SK-N-SH treated with all-trans-retinoic acid at 6 μM for 48 hours (cell line): ENCODE measurements at regions not wholly inside any gene's neighbourhood (a gene's known extent, or its start where the extent isn't known, plus 50 kb on each side); places are given as distances from the start of the nearest gene placed in this dataset.

Source experiments
- ATAC-seq: fragments of 200-7000 bp; cut with Tn5 transposase; 3 replicates; pipeline ENCODE4 v1.9.1; 2020; ENCODE audit warnings: mild to moderate bottlenecking, moderate library complexity
- ARNTL ChIP-seq: fragments of 450-650 bp; formaldehyde crosslinking; IDR thresholded peaks from 2 replicates; pipeline ENCODE4 v1.5.0; 2020; ENCODE audit warnings: low read depth, mild to moderate bottlenecking, moderate library complexity, borderline replicate concordance
- BACH2 ChIP-seq: fragments of 250-450 bp; sonication (Bioruptor Pico); IDR thresholded peaks from 2 replicates; pipeline ENCODE4 v1.9.0; 2021; ENCODE audit warnings: mild to moderate bottlenecking, borderline replicate concordance
- CSDC2 ChIP-seq: fragments of 250-450 bp; sonication (Bioruptor Pico); IDR thresholded peaks from 2 replicates; pipeline ENCODE4 v1.5.0; 2020; ENCODE audit warnings: mild to moderate bottlenecking, moderate library complexity
- GLIS3 ChIP-seq: fragments of 250-450 bp; sonication (Bioruptor Pico); IDR thresholded peaks from 2 replicates; pipeline ENCODE4 v1.5.0; 2020; ENCODE audit warnings: mild to moderate bottlenecking, moderate library complexity
- ISL1 ChIP-seq: fragments of 250-450 bp; sonication (Bioruptor Pico); IDR thresholded peaks from 2 replicates; pipeline ENCODE4 v2.1.2; 2022; ENCODE audit warnings: mild to moderate bottlenecking, moderate library complexity
- OSR1 ChIP-seq: fragments of 250-450 bp; sonication (Bioruptor Pico); IDR thresholded peaks from 2 replicates; pipeline ENCODE4 v1.8.0; 2022; ENCODE audit warnings: moderate library complexity, mild to moderate bottlenecking, inconsistent platforms
- PPARA ChIP-seq: fragments of 250-450 bp; sonication (Bioruptor Pico); IDR thresholded peaks from 2 replicates; pipeline ENCODE4 v1.5.0; 2020; ENCODE audit warnings: mild to moderate bottlenecking, borderline replicate concordance
- RARB ChIP-seq: fragments of 250-450 bp; sonication (Bioruptor Pico); IDR thresholded peaks from 2 replicates; pipeline ENCODE4 v1.8.0; 2021; ENCODE audit warnings: mild to moderate bottlenecking, moderate library complexity
- SNAI2 ChIP-seq: fragments of 250-450 bp; sonication (Bioruptor Pico); IDR thresholded peaks from 2 replicates; pipeline ENCODE4 v1.5.0; 2020; ENCODE audit warnings: mild to moderate bottlenecking, moderate library complexity
- TCF4 ChIP-seq: fragments of 250-450 bp; sonication (Bioruptor Pico); IDR thresholded peaks from 2 replicates; pipeline ENCODE4 v1.8.0; 2021; ENCODE audit warnings: mild to moderate bottlenecking, moderate library complexity, borderline replicate concordance
- TOX ChIP-seq: fragments of 250-450 bp; sonication (Bioruptor Pico); IDR thresholded peaks from 2 replicates; pipeline ENCODE4 v1.8.0; 2021; ENCODE audit warnings: mild to moderate bottlenecking, moderate library complexity, borderline replicate concordance
- ZC3H10 ChIP-seq: fragments of 250-450 bp; sonication (Bioruptor Pico); IDR thresholded peaks from 2 replicates; pipeline ENCODE4 v1.5.1; 2021; ENCODE audit warnings: mild to moderate bottlenecking, moderate library complexity
- ZFP3 ChIP-seq: fragments of 250-450 bp; sonication (Bioruptor Pico); IDR thresholded peaks from 2 replicates; pipeline ENCODE4 v1.5.0; 2020; ENCODE audit warnings: mild to moderate bottlenecking, moderate library complexity
- ZFP30 ChIP-seq: fragments of 450-650 bp; formaldehyde crosslinking; IDR thresholded peaks from 2 replicates; pipeline ENCODE4 v1.5.0; 2022; ENCODE audit warnings: mild to moderate bottlenecking, moderate library complexity
- ZNF565 ChIP-seq: fragments of 450-650 bp; formaldehyde crosslinking; conservative IDR thresholded peaks from 2 replicates; pipeline ENCODE4 v1.5.0; 2020; ENCODE audit warnings: low read depth, mild to moderate bottlenecking, moderate library complexity
- ZNF70 ChIP-seq: fragments of 450-650 bp; formaldehyde crosslinking; IDR thresholded peaks from 2 replicates; pipeline ENCODE4 v1.5.0; 2020; ENCODE audit warnings: mild to moderate bottlenecking, moderate library complexity
- ZNF8 ChIP-seq: fragments of 450-650 bp; formaldehyde crosslinking; IDR thresholded peaks from 2 replicates; pipeline ENCODE4 v1.5.0; 2020; ENCODE audit warnings: mild to moderate bottlenecking, moderate library complexity
- TF ChIP-seq, protein P1 (sequence below): fragments of 250-450 bp; sonication (Bioruptor Pico); IDR thresholded peaks from 2 replicates; pipeline ENCODE4 v1.8.0; 2020; ENCODE audit warnings: mild to moderate bottlenecking, moderate library complexity, borderline replicate concordance
- TF ChIP-seq, protein P2 (sequence below): fragments of 250-450 bp; sonication (Bioruptor Pico); IDR thresholded peaks from 2 replicates; pipeline ENCODE4 v1.8.0; 2021; ENCODE audit warnings: low read depth, mild to moderate bottlenecking, moderate library complexity, borderline replicate concordance
- TF ChIP-seq, protein P3 (sequence below): fragments of 250-450 bp; sonication (Bioruptor Pico); IDR thresholded peaks from 2 replicates; pipeline ENCODE4 v1.5.0; 2020; ENCODE audit warnings: mild to moderate bottlenecking, moderate library complexity
- TF ChIP-seq, protein P4 (sequence below): fragments of 250-450 bp; sonication (Bioruptor Pico); IDR thresholded peaks from 2 replicates; pipeline ENCODE4 v1.5.1; 2021; ENCODE audit warnings: mild to moderate bottlenecking, moderate library complexity

DNA sequence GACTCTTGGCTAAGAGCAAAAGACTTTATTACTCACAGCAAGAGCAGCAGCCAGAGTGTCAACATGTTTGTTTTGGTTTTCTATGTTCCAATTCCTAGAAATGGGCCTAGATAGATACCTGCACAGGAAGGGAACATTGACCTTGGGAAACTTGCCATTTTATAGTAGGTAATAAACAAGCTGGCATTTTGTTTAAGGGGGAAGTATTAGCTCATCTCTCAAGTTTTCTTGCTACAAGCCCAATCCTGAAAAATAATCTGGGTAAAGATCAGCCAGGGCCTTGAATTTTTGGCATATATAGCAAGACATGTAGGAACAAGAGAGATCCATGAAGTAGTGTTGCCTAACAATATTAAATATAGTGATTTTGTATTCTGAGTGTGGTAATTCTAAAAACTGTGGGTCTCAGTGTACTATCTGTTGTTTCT lies 51.4 kb upstream of the RGL1 start:
- no peak for TF ChIP-seq TCF4 (CRISPR knock-in tag)
- TF ChIP-seq, protein P1, sequence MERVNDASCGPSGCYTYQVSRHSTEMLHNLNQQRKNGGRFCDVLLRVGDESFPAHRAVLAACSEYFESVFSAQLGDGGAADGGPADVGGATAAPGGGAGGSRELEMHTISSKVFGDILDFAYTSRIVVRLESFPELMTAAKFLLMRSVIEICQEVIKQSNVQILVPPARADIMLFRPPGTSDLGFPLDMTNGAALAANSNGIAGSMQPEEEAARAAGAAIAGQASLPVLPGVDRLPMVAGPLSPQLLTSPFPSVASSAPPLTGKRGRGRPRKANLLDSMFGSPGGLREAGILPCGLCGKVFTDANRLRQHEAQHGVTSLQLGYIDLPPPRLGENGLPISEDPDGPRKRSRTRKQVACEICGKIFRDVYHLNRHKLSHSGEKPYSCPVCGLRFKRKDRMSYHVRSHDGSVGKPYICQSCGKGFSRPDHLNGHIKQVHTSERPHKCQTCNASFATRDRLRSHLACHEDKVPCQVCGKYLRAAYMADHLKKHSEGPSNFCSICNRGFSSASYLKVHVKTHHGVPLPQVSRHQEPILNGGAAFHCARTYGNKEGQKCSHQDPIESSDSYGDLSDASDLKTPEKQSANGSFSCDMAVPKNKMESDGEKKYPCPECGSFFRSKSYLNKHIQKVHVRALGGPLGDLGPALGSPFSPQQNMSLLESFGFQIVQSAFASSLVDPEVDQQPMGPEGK (CRISPR knock-in tag) = no peak
- no peak for TF ChIP-seq ZNF565
- no peak for TF ChIP-seq ARNTL (CRISPR knock-in tag)
- no peak for TF ChIP-seq ISL1 (CRISPR knock-in tag)
- no peak for TF ChIP-seq SNAI2 (CRISPR knock-in tag)
- TF ChIP-seq ZNF70 (CRISPR knock-in tag) = no peak
- no peak for TF ChIP-seq ZNF8 (CRISPR knock-in tag)
- TF ChIP-seq, all 23 proteins: peak for 0
- ATAC-seq = no peak

DNA sequence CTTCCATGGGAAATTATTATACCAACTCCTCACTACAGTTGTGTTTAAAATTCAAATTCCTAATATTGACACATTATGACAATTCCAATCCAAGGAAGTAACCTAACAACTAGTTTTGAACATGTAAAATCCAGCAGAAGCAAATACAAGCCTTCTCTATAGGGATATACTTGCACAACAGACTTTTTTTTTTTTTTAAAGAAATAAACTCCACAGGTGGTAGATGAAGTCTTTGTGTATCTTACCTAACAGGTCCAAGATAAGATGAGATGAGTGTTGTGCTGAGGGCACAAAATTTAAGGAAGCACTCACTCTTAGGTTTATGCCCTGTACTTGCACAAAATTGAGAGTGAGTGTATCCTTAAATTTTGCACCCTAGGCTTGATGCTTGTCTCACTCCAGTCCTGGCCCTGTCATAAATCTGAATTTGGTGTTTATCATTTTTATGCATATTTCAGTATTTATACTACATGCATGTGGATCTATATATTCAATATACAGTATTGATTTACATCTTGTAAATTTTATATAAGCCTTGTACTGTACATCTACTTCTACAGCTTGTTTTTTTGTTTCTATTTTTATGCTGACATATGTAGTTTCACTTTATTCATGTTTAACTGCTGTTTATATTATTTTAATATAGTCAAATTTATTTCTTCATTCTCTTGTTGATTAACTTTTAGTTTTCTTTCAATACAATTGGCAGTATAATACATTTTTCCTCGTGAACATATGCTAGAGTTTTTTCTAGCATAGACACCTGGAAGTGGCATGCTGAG lies 60.6 kb upstream of the RGL1 start:
- no peak for TF ChIP-seq BACH2
- TF ChIP-seq RARB (CRISPR knock-in tag) = no peak
- TF ChIP-seq, all 23 proteins: peak for 0
- no peak for ATAC-seq

DNA sequence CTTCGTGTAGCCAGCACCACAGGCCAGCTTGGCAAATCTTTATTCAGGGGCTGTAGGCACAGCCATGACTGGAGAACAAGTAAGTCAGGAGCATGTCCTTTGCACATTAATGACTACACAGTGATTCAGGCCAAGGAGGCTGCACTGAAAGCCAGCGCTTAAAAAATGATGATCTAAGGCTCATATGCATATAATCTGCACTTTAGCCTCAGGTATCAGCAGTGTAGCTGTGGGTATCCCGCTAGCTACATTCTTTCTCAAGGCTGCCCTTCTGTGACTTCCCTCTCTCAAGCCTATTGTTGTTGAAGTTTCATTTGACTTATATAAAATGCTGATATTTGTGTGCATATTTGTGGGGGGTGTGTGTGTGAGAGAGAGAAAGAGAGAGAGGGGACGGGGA lies 62.6 kb upstream of the RGL1 start:
- no peak for ATAC-seq
- TF ChIP-seq ZNF70 (CRISPR knock-in tag) = no peak
- TF ChIP-seq, protein P2, sequence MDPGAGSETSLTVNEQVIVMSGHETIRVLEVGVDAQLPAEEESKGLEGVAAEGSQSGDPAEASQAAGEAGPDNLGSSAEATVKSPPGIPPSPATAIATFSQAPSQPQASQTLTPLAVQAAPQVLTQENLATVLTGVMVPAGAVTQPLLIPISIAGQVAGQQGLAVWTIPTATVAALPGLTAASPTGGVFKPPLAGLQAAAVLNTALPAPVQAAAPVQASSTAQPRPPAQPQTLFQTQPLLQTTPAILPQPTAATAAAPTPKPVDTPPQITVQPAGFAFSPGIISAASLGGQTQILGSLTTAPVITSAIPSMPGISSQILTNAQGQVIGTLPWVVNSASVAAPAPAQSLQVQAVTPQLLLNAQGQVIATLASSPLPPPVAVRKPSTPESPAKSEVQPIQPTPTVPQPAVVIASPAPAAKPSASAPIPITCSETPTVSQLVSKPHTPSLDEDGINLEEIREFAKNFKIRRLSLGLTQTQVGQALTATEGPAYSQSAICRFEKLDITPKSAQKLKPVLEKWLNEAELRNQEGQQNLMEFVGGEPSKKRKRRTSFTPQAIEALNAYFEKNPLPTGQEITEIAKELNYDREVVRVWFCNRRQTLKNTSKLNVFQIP (CRISPR knock-in tag) = no peak
- TF ChIP-seq ARNTL (CRISPR knock-in tag) = no peak
- no peak for TF ChIP-seq BACH2
- no peak for TF ChIP-seq ZFP30 (CRISPR knock-in tag)
- TF ChIP-seq TOX (CRISPR knock-in tag) = no peak
- TF ChIP-seq ZFP3 (CRISPR knock-in tag) = no peak
- no peak for TF ChIP-seq OSR1 (CRISPR knock-in tag)
- TF ChIP-seq, protein P3, sequence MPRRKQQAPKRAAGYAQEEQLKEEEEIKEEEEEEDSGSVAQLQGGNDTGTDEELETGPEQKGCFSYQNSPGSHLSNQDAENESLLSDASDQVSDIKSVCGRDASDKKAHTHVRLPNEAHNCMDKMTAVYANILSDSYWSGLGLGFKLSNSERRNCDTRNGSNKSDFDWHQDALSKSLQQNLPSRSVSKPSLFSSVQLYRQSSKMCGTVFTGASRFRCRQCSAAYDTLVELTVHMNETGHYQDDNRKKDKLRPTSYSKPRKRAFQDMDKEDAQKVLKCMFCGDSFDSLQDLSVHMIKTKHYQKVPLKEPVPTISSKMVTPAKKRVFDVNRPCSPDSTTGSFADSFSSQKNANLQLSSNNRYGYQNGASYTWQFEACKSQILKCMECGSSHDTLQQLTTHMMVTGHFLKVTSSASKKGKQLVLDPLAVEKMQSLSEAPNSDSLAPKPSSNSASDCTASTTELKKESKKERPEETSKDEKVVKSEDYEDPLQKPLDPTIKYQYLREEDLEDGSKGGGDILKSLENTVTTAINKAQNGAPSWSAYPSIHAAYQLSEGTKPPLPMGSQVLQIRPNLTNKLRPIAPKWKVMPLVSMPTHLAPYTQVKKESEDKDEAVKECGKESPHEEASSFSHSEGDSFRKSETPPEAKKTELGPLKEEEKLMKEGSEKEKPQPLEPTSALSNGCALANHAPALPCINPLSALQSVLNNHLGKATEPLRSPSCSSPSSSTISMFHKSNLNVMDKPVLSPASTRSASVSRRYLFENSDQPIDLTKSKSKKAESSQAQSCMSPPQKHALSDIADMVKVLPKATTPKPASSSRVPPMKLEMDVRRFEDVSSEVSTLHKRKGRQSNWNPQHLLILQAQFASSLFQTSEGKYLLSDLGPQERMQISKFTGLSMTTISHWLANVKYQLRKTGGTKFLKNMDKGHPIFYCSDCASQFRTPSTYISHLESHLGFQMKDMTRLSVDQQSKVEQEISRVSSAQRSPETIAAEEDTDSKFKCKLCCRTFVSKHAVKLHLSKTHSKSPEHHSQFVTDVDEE (CRISPR knock-in tag) = no peak
- TF ChIP-seq, protein P4, sequence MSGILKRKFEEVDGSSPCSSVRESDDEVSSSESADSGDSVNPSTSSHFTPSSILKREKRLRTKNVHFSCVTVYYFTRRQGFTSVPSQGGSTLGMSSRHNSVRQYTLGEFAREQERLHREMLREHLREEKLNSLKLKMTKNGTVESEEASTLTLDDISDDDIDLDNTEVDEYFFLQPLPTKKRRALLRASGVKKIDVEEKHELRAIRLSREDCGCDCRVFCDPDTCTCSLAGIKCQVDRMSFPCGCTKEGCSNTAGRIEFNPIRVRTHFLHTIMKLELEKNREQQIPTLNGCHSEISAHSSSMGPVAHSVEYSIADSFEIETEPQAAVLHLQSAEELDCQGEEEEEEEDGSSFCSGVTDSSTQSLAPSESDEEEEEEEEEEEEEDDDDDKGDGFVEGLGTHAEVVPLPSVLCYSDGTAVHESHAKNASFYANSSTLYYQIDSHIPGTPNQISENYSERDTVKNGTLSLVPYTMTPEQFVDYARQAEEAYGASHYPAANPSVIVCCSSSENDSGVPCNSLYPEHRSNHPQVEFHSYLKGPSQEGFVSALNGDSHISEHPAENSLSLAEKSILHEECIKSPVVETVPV = no peak
- no peak for TF ChIP-seq CSDC2 (CRISPR knock-in tag)
- no peak for TF ChIP-seq ZC3H10
- TF ChIP-seq GLIS3 = no peak
- no peak for TF ChIP-seq SNAI2 (CRISPR knock-in tag)
- no peak for TF ChIP-seq PPARA (CRISPR knock-in tag)

DNA sequence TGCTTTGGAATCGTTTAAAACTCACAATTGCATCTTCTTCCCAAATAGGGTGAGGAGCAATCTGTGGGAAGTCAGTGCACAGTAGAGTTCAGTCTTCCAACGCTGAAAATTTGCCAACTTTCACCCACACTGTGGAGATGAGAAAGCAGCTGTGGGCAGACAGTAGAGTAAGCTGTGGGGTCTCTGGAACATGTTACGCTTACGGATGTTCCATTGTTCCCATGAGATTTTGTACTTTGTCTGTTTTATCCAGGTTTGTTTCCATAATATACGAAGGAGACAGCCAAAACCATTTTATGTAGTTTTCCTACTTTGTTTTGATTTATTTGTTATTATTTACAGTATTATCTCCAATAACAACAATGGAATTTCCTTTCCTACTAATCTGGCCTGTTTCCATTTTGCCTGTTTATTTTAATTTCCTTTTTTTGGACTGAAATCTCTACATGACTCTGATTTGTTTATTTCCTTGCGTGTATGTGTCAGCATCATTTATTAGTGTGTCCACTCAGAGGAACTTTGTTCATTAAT lies 65.1 kb upstream of the RGL1 start:
- ATAC-seq = no peak
- TF ChIP-seq SNAI2 (CRISPR knock-in tag) (no peak), OSR1 (CRISPR knock-in tag) (no peak), BACH2 (no peak), RARB (CRISPR knock-in tag) (no peak), TCF4 (CRISPR knock-in tag) (no peak)
- TF ChIP-seq, protein P3 (CRISPR knock-in tag) = no peak
- TF ChIP-seq, all 23 proteins: peak for 0
